ENCODE measurements at regions not wholly inside any gene's neighbourhood (a gene's known extent, or its start where the extent isn't known, plus 50 kb on each side); places are given as distances from the start of the nearest gene placed in this dataset.
"Not testable (repeated sequence)": the region's sequence is repeated elsewhere in the genome, so short reads cannot be mapped to it uniquely, and the experiment has no call there.

DNA sequence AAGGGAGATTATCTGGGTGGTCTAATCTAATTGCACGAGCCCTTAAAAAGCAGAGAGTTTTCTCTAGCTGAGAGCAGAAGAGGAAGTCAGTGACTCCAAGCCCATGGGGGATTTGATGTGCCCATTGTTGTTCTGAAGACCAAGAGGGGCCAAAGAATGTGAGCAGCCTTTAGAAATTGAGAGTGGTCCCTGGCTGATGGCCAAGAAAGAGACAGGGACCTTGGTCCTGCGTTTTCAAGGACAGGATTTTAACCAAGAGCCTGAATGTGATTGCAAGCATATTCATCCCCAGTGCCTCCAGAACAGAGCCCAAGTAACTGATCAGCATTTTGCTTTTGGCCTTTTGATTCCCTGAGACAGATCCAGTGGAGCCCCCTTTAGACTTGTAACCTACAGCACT, 1353.9 kb downstream of the AACS start:
- DNase-seq: no peak

DNA sequence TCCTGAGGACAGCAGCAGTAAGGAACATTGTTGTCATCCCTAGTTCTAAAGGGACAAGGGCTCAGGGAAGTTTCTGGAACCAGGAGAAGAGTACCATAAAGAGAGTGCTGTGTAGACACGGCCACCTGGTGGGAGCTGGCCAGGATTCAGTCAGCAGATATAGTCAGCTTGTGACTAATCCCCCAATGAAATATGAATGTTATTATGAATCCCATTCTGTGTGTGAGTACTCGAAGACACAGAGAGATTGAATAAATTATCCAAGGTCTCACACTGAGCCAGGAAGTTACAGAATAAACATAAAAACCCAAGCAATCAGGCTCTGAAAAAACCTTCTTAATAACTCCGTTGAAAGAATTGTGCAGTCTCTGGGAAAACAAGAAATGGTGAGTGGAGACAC, 1359.5 kb downstream of the AACS start:
- DNase-seq: no peak

GRCh38 chr12:126425264-126425663, 1360.0 kb downstream of the AACS start:
- DNase-seq: no peak

GRCh38 chr12:126428769-126429168, 1363.5 kb downstream of the AACS start:
- DNase-seq: no peak

GRCh38 chr12:126430921-126431320, 1365.7 kb downstream of the AACS start:
- DNase-seq: no peak

- DNase-seq: no peak
These were observed 1366.5 kb downstream of the AACS start for GRCh38 chr12:126431767-126432166.

DNA sequence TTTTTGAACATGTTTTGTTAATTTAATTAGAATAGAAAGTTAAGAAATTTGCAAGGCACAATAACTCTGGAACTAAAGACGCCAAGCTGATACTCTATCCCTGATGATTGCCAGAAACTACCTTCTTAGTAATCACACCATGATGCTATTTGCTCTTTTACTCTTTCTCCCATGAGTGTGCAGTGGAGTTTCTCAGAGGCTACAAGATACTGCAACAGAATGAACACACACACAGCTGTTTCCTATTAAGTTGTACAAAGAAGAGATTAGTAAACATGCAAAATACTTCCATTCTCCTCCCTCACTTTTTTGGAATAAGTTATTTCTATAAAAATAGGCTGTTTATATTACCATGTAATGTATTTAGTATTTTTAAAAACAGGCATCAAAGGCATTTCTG, 1367.5 kb downstream of the AACS start:
- no peak for DNase-seq

- no peak for DNase-seq
These were observed 1369.3 kb downstream of the AACS start for GRCh38 chr12:126434412-126434985.

DNA sequence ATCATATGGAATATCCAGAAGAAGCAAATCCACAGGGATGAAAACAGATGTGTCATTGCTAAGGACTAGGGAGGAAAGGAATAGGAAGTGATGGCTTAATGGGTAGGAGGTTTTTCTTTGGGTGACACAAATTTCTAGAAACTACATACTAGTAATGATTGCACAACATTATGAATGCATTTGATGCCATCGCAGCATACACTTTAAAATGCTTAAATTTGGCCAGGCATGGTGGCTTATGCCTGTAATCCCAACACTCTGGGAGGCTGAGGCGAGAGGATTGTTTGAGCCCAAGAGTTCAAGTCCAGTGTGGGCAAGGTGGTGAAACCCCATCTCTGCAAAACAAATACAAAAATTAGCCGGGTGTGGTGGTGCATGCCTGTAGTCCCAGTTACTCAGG, 1370.8 kb downstream of the AACS start:
- no peak for DNase-seq

DNA sequence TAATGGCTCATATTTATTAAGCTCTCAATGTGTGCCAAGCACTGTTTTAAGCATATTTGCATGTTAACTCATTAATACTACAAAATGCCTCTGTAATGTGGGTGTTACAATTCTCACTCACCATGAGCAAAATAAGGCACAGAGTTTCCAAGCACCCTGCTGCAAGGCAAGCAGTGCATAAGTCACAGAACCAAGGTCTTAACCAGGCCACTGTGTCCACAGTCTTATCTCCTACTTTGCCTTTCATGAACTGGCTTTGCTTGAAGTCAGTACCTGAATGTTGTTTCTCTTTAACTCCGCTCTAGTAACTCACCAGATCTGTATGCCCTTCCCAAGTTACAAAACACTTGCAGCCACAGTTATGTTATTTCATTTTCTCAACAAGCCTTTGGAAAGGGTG, 1372.7 kb downstream of the AACS start:
- DNase-seq: no peak

DNA sequence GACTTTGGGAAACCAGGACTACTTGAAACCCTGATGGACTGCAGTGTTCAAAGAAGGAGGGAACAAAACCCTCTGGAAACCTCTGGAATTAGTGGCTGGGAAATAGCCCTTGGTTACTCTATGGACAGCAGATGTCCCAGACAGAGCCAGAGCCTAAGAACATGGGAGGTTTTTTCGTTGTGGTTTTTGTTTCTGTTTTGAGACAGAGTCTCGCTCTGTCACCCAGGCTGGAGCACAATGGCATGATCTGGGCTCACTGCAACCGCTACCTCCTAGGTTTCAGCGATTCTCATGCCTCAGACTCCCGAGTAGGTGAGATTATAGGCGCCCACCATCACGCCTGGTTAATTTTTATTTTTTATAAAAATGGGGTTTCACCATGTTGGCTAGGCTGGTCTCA, 1378.7 kb downstream of the AACS start:
- no peak for DNase-seq

- DNase-seq: no peak
These were observed 1382.1 kb downstream of the AACS start for GRCh38 chr12:126447346-126447745.

DNA sequence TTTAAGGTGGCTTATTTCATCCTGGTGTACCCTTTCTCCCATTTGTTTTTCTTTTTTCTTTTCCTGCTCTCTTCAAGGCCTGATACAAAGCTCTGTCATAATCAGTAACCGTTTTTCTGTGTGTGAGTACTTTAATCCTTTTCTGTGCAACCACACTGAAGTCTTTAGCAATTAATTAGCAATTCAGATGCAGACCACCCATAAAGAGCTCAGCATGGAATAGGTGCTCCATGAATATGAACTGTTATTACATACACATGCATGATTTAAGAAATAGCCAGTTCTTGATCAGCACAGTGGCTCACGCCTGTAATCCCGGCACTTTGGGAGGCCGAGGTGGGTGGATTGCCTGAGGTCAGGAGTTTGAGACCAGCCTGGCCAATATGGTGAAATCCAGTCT, 1386.6 kb downstream of the AACS start:
- DNase-seq: no peak

GRCh38 chr12:126452686-126453085, 1387.5 kb downstream of the AACS start:
- not testable (repeated sequence) for DNase-seq

DNA sequence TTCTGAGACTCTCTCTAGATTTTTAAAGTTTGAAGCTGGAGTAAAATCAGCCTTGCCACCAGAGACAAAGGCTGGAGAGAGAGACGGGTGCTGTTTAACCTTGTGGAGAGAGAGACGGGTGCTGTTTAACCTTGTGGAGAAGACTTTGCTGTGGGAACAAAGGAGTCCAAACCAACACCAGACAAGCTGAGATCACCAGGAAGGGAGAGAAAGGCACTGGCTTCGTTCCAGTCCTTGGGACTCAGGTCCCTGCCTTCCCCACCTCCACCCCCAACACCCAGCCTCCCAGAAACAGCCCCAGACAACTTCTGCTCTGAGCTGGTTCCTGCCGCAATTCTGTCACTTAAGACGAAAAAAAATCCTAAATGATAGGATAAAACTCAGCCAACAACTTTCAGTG, 1389.3 kb downstream of the AACS start:
- no peak for DNase-seq

DNA sequence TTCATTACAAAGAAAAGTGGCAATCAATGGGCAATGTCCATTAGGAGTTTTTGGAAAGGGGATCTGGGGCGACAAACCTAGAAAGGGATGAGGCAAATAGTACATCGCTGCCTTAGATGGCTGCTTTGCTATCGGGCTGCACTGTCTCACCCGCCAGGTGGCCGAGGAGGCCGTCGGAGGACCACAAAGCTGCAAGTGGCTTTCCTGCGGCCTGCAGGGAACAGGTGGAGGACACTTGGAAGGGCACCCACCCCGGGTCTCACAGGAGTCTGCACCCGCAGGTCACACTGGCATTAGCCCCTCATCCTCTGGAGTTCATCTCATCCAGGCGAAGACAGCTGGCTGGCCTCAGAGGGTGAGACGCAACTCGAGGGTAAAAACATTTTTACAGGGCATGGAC, 1392.5 kb downstream of the AACS start:
- DNase-seq: no peak

GRCh38 chr12:126464153-126464552, 1398.9 kb downstream of the AACS start:
- DNase-seq: no peak

GRCh38 chr12:126469211-126469610, 1404.0 kb downstream of the AACS start:
- no peak for DNase-seq

GRCh38 chr12:126474703-126475102, 1409.5 kb downstream of the AACS start:
- DNase-seq: no peak

GRCh38 chr12:126480451-126480850, 1415.2 kb downstream of the AACS start:
- no peak for DNase-seq

- DNase-seq: no peak
These were observed 1416.5 kb downstream of the AACS start for GRCh38 chr12:126481688-126482087.

- no peak for DNase-seq
These were observed 1417.1 kb downstream of the AACS start for GRCh38 chr12:126482238-126482889.

- no peak for DNase-seq
These were observed 1418.2 kb downstream of the AACS start for GRCh38 chr12:126483145-126484068.

- no peak for DNase-seq
These were observed 1422.3 kb downstream of the AACS start for GRCh38 chr12:126487431-126487980.

Data from CD4-positive, alpha-beta T cell treated with Interleukin-17A for 1 hour (primary cell).